HG02870 (cell line): ENCODE measurements at regions not wholly inside any gene's neighbourhood (a gene's known extent, or its start where the extent isn't known, plus 50 kb on each side); places are given as distances from the start of the nearest gene placed in this dataset.

Experiments
- ATAC-seq: cut with Tn5 transposase; IDR thresholded peaks from one replicate; pipeline ENCODE4 v1.9.1; 2021; ENCODE audit warnings: mild to moderate bottlenecking, moderate library complexity; ENCODE audit not compliant: unreplicated experiment

DNA sequence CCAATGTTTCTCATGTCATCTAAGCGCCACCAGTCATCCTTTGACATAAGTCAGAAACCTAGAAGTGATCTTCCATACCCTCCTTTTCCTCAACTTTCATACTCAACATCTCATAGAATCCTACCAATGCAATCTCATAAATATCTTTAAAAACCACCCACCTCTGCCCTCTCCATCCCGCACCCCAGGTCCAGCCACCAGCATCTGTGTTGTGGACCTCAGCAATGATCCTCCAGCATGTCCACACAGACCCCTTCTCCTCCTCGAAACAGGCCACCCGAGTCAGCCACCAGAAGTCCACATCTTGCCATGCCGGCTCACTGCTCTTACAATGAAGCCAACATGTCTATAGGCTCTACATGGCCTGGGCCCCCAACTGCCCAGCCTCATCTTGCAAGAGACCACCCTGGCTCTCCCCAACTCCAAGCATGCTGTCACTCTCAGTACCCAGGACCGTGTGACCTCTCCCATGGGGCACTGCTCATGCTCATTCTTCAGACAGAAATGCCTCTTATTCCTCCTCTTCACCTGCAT lies 636.7 kb upstream of the ID2 start:
- no peak for ATAC-seq

DNA sequence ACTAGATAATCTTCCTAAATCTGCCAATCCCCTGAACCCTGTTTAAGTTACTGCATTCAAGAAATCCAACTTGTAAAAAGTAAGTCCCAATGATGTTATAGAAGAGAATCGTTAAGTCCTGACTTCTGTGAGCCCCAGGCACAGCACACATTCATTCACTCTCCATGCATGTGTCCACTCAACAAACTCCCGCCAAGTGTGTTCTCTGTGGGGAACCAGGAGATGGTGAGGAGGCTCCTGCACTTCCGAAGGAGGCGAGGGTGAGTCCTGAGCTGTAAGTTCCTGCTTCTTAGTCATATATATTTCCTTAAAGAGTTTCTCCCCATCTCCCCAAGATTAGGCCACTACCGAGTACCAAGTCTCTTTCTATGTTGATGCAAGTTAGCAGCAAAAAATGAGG lies 635.0 kb upstream of the ID2 start:
- ATAC-seq = no peak

DNA sequence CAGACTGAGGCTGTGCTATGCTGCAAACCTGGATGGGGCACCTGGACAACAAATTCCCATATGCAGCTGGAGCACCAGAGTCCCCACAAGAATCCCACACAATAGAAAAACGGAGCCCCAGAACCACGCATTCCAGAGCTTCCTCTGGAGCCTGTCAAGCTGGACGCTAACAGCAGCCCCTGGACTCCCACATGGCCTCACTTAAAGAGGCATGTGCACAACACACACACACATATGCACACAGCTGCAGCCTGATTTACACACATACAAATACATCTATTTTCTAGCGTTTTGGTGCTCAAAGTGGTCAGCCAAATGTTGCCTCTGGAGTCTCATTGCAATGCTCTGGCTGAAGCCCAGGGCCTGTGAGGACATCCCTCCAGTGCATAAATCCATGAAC lies 632.7 kb upstream of the ID2 start:
- ATAC-seq = no peak

DNA sequence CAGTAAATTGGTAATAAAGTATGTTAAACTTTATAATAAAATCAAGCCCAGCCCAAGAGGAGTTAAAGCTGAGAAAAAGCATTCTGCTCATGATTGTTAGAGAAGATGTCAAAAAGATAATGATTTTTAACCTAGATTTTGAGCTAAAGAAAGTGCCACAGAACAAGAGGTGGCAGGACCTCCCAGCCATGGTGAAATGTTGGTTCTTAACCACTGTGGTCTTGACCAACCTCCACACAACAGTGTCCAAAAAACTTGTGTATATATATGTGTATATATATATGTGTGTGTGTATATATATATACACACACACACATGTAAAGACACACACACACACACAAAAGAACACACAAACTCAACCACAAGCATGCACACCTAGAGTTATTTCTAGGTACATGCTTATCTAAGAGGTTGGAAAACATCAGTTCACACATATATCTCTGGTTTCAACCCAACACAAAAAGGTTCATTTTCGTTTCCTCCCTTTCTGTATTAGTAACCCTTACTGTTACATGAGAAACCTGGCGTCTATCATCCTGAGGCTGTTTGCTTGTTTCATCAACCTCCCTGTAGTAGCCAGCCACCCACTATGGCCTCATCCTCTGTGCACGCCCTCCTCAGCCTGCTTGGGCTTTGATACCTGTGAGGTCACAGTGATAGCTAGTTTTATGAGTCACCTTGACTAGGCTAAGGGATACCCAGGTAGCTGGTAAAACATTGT lies 631.8 kb upstream of the ID2 start:
- peak; percentile 94 for ATAC-seq

DNA sequence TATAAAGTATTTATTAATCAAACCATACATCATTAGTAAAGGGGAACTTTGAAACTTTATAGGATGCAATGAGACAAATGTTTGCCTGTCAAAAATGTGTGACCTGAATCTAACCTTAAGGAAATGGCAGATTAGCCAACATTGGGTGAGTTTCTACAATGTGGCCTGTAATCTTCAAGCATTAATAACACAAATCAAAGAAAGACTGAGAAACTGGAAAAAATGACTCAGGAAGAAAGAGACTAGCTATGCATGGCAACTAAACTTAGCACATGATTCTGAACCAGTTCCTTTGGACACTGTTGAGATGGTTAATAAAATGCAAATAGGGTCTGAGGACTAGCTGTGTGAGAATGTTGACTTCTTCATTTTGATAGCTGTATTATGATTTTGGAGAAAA lies 628.6 kb upstream of the ID2 start:
- no peak for ATAC-seq

DNA sequence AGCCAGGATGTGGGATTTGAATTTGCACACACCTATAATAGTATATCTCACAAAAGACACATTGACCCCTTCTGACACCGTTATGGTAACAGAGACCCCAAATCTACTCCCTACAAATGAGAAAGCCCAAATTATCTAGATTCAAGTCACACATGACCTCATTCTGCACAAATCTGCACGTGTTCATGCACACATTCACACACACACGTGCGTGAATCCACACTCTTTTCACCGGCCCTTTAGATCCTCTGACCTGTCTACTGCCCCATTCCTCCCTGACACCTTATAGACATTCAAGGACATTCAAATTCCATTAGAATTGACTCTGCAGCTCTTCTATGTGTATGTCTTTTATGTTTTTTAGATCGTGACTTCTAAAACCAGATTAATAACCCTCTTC lies 627.8 kb upstream of the ID2 start:
- ATAC-seq = no peak

DNA sequence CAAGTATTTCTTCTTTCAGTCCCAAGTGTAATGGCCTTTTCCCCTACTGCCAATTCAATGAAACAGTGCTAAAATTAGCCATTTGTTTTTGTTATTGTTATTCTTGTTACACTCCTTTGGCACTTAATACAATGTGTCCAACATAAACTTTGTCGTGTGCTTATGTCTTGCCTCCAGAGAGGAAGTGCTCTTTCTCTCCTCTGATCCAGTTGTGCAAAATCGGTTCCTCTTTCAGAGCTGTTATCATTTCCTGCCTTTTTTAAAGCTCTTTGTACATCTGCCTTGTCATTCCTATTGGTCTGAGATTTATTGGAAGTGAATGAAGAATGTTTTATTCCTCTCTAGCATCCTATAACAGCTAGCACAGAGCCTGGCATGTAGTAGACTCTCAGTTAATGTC lies 623.2 kb upstream of the ID2 start:
- no peak for ATAC-seq

DNA sequence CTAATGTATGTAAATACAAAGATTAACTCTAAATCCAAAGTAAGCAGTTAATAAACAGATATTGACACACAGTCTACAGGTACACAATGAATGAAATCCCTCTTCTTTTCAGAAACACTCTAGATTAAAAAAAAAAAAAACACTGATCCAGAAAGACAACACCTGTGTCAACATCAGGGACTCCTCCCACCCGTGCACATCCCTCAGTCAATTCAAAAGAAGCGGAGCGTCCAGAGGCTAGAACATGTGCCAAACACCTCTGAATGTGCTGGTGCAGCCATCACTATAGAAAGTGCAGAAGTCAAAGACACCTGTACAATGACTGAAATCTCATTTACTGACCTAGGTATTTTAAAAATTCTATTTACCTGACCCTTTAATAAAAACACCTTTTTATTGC lies 622.6 kb upstream of the ID2 start:
- ATAC-seq = no peak

DNA sequence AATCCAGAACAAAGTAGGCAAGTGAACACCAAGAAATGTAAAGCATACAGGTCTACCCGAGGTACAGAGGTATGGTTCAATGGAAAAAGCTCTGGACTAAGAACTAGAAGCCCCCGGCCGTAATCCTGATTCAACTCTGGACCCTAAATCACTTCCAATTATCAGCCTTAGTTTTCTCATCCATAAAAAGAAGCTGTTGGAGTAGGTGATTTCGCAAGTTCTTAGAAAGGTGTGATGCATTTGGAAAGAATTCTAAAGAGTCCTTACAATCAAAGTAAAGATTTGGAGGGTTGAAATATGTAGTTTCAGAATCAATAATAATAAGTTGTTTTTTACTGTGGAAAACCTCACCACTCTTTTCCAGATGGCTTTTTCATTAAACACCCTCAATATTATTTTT lies 622.1 kb upstream of the ID2 start:
- ATAC-seq = no peak

DNA sequence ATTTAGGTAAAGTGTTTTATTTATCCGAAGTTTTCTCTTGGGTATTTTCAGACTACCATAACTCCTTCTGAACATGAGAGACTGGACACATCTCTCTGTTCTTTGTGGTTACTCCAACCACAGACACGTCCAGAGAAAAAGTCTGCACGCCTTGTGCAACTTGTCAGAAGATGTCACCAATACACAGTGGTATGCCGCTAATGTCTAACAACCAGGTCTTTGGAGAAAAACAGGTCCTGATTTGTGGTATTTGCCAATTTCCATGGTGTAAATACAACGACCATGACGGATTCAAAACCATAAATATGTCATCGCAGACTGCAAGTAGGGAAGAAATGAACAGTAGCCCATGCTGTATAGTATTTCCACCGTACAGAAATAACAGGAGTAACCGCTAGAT lies 620.6 kb upstream of the ID2 start:
- no peak for ATAC-seq

DNA sequence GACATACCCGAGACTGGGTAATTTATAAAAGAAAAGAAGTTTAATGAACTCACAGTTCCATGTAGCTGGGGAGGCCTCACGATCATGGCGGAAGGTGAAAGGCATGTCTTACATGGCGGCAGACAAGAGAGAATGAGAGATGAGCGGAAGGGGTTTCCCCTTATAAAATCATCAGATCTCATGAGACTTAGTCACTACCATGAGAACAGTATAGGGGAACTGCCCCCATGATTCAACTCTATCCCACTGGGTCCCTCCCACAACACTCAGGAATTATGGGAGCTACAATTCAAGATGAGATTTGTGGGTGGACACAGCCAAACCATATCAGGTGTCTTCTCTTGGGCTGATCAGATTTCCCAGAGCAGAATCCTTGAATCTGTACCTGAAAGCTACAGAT lies 617.3 kb upstream of the ID2 start:
- no peak for ATAC-seq

DNA sequence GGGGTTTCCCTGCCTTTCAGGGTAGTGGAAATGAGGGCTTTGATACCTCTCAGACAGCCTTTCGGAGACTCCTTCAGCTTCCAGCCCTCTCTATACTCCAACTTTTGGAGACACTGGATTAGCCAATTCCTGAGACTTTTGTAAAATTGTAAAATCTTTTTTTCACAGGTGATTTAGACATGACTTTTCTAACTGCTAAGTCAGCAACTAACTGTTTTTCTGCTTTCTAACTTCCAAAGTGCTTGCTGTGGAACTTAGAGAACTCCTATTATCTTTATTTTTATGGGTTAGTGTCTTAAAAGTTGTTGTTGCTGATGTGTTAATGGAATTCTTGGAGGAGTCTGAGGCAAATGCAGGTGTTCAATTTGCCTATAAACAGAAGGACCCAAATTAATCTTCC lies 616.7 kb upstream of the ID2 start:
- ATAC-seq = no peak

DNA sequence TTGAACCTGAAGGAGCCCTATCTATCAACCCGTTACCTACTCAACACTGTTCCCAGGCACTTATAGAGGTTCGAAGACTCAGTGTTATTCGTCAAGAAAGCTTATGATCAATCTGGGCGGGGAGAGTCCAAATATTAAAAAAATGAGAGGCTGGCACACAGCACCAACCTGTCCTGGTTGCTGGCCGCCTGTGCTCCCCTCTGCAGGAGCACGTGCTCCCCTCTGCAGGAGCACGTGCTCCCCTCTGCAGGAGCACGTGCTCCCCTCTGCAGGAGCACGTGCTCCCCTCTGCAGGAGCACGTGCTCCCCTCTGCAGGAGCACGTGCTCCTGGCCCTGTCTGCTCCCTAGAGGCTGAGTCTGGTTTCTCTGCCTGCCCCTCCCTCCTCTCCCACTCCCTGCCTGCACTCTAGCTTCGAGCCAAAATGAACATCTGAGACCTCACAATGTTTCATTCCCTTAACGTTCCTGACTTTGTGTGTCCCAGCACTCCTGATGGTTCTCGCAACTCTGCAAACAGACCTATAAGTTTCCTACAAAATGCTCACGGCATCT lies 614.0 kb upstream of the ID2 start:
- ATAC-seq = no peak

DNA sequence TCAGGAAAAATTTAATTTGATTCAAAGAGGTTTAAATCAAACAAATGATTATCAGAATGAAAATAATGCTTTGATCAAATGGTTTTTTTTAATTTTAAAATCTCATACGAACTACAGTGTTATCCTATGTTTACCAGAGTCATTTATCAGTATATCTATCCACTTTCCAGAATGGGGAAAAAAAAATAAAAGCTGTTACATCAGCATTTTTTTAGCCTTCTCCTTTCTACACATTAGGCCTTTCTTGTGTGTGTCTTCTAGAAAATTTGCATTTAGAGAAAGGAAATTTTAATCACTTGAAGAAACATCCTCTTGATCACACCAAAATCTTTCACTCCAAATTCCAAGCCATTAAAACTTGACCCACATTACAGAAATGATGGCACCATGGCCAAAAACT lies 608.9 kb upstream of the ID2 start:
- ATAC-seq = no peak

DNA sequence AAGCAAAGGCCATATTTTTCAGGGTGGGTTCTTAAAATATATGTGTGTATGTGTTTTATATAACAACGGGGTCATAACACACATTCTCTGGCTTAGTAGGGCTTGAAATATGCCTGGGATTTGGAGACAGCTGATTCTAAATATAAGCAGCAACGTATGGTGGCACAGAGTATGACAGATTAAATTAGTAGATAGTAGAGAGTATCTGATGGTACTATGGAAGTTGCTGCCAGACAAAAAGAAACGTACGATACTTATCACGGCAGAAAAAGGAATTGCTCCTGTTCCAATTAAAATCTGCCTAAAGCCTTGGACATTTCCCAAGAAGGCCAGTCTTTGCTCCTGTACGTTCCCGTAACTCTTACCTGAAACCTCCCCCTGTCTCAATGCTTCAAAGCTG lies 607.9 kb upstream of the ID2 start:
- no peak for ATAC-seq

DNA sequence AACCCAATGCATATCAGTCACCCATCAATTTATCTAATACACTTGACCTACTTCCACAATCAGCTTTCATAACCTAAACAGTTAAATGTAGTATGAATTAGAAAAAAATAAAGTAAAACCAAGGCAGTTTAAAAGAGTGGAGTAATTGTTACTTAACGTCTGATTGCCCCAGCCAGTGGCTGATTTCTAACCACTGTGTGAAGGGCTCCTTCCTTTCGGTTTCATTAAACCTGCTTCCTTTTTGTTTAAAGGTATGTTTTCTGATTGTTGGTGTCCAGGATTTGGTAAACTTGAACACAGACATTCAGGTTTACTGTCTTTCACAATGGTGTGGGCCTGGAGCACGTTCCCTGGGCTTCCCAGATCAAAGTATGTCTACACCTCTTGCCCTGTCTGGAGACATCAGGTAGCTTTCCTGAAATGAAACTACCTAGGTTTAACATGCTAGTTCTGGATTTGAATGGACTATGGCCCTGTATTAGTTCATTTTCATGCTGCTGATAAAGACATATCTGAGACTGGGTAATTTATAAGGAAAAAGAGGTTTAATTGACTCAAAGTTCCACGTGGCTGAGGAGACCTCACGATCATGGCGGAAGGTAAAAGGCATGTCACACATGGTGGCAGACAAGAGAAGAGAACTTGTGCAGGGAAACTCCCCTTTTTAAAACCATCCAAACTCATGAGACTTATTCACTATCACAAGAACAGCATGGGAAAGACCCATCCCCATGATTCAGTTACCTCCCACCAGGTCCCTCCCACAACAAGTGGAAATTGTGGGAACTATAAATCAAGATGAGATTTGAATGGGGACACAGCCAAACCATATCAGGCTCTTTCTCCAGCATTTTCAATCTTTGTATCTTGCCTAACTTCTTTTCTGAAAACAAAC lies 605.2 kb upstream of the ID2 start:
- no peak for ATAC-seq

DNA sequence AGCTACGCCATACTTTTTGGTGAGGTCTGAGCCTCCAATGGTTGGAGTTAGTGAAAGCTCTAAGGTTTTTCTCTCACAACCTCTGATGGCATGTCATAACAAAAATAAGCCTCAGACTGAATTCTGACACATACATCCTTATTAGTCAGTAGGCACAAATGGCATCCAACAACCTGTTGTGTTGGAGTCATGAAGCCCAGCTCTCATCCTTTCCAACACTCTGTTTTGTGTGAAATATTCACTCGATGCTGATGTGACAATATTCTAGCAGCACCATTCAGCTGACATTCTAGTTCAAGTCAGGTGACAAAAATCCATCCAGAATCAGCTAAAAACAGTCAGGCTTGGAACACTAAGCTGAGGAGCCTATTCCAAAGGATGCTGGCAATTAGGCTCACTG lies 603.2 kb upstream of the ID2 start:
- no peak for ATAC-seq

DNA sequence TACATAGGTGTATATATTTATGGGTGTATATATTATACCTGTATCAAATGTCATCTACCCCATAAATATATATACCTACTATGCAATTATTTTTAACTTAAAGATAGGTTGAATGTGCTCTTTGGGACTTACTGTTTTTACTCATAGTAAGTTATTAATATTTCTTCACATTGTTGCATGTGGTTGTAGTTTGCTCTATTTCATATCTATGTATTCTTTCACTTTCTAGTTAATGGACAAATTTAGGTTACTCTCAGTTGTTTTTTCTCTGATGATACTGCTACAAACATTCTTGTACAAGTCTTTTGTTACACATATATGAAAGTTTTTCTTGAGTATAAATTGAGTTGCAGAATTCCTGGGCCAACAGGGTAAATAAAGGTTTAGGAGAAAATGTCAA lies 601.8 kb upstream of the ID2 start:
- no peak for ATAC-seq

DNA sequence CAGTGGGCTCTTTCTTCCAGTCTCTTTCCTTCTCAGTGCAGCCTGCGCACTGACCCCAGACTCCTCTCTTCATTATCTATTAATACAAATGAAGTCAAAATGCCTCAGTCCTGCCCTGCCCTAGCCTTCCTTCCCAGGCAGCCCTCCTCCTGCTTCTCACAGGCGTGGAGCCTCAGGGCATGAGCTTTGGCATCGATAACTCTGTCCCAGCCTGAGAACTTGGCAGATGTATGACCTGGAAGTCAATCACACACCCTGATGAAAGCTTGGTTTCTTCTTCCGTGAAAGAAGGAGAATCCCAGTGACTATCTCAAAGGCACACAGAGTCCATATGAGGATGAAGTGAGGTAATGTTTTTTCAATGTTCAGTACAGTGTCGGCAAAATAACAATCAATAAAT lies 600.7 kb upstream of the ID2 start:
- ATAC-seq = no peak

DNA sequence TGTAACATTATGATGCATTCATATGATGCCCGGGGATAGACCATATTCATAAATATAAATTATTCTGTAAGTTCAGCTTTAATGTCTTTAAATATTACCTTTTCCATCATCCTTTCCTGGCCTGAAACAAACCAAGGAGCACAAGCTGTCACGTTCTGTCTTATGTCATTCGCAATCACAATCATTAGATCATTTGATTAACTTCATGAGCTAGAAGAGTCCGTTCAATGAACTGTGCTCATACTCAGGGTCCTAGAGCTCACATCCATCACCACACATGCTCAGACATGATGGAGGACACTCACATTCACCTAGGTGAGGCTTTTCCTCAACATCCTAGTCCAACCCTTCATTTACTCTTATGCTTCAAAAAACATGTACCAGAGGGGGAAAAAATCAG lies 599.0 kb upstream of the ID2 start:
- ATAC-seq = no peak

DNA sequence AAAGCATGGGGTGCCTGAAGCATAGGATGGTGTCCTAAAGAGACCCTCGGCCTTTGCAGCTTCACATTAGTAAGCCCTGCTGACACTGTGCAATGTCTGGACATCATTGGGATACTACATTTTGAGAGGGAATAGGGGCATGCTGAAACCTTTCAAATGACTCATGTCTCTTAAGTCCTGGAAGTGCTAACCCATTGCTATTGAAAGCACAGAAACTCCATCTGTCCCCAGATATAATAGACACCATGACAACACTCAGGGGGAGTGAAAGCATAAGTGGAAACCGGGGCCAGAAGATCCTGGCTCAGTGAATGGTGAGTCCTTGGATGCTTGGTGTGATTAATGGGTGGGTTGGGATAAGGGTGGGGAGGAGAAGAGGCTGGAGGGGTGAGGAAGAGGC lies 595.5 kb upstream of the ID2 start:
- no peak for ATAC-seq
